Neural progenitor cell (in vitro differentiated cells): ENCODE measurements at regions not wholly inside any gene's neighbourhood (a gene's known extent, or its start where the extent isn't known, plus 50 kb on each side); places are given as distances from the start of the nearest gene placed in this dataset.

Experiments used
- EZH2 ChIP-seq: fragments of 200-600 bp; sonication (generic); IDR thresholded peaks from 2 replicates; pipeline ENCODE4 v1.6.1; 2017; ENCODE audit warnings: antibody characterized with exemption, mild to moderate bottlenecking, moderate library complexity
- EZH2phosphoT487 ChIP-seq: fragments of 200-600 bp; sonication (generic); IDR thresholded peaks from 2 replicates; pipeline ENCODE4 v1.6.1; 2017; ENCODE audit warnings: antibody characterized with exemption
- TF ChIP-seq, protein P1 (sequence below): fragments of 200-600 bp; sonication (generic); IDR thresholded peaks from 2 replicates; pipeline ENCODE4 v1.5.1; 2017; ENCODE audit warnings: antibody characterized with exemption, mild to moderate bottlenecking

DNA sequence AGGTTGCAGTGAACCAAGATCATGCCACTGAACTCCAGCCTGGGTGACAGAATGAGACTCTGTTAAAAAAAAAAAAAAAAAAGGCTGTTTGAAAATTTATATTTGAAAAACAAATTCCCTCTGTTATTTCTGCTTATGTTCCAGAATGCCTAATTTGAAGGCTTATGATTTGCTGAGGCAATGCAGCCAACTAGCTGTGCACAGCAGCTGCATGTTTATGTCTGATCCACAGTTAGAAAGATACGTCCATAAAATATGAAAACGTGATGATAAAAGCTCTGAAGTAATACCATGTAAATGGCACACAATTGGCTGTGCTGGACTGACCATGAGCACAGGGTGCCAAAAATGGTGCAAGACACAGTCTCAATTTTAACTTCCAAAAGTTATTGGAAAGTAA is 453.2 kb downstream of the TUSC1 start:
- TF ChIP-seq, protein P1, sequence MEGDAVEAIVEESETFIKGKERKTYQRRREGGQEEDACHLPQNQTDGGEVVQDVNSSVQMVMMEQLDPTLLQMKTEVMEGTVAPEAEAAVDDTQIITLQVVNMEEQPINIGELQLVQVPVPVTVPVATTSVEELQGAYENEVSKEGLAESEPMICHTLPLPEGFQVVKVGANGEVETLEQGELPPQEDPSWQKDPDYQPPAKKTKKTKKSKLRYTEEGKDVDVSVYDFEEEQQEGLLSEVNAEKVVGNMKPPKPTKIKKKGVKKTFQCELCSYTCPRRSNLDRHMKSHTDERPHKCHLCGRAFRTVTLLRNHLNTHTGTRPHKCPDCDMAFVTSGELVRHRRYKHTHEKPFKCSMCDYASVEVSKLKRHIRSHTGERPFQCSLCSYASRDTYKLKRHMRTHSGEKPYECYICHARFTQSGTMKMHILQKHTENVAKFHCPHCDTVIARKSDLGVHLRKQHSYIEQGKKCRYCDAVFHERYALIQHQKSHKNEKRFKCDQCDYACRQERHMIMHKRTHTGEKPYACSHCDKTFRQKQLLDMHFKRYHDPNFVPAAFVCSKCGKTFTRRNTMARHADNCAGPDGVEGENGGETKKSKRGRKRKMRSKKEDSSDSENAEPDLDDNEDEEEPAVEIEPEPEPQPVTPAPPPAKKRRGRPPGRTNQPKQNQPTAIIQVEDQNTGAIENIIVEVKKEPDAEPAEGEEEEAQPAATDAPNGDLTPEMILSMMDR: no peak
- TF ChIP-seq EZH2phosphoT487 (no peak), EZH2 (no peak)
